ENCODE measurements at regions not wholly inside any gene's neighbourhood (a gene's known extent, or its start where the extent isn't known, plus 50 kb on each side); places are given as distances from the start of the nearest gene placed in this dataset.
"Not testable (repeated sequence)": the region's sequence is repeated elsewhere in the genome, so short reads cannot be mapped to it uniquely, and the experiment has no call there.

DNA sequence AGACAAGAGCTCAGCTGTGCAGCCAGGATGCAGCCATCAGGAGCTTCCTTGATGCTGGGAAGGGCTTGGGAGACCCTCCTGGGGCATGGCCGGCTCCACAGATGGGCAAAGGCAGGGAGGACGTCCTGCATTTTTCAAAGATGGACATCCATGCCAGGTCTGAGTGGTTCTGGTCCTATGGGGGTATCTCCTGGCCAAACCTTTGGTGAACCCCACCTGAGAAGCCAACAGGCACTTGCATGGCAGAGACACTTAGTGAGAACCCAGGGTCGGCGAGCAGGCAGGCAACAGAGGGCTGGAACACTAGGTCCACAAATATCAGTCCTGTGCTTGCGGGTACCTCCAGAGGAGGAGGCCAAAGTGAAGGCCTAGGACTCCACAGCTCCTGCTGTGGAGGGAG lies 70.0 kb downstream of the KCTD15 start:
- DNase-seq (ENCODE audit: low read depth in 2 of 2), result no peak

DNA sequence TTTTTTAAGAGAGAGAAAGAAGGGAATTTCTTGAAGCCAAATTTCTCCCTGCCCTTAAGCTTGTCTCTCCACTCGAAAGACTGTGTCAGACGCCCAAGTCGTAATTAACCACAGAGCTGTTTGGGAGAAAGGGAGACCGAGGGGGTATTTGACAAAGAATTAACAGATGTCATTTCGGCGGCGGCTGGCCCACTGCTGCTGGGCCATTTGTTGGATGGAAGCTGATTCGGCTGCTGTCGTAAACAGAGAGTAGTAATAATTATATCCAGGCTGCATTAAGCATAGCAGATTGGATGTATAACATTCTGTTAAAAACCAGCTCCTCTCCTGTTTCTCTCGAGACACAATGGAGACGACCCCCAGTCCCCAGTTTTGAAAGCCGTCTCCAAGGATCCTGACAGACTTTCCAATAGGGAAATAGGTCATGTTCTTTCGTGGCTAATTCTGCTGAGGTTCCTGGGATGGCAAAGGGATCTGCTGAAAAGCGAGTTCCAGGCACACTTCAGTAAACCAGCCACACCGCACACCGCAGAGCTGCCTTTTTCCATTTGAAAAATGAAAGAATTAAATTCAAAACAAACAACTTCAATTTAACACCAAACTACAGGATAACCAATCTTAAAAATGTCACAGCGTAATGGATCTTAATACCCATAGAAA lies 71.5 kb downstream of the KCTD15 start:
- DNase-seq (ENCODE audit: low read depth in 2 of 2), result no peak

GRCh38 chr19:33868788-33869412 lies 72.2 kb downstream of the KCTD15 start:
- DNase-seq (ENCODE audit: low read depth in 2 of 2), result no peak

- DNase-seq (ENCODE audit: low read depth in 2 of 2), result not testable (repeated sequence)
Observed at GRCh38 chr19:33870298-33870932, 73.7 kb downstream of the KCTD15 start.

- no peak for DNase-seq (ENCODE audit: low read depth in 2 of 2)
Observed at GRCh38 chr19:33871605-33872004, 74.9 kb downstream of the KCTD15 start.

GRCh38 chr19:33872445-33873320 lies 76.0 kb downstream of the KCTD15 start:
- DNase-seq (ENCODE audit: low read depth in 2 of 2), result no peak

GRCh38 chr19:33875071-33875470 lies 78.4 kb downstream of the KCTD15 start:
- no peak for DNase-seq (ENCODE audit: low read depth in 2 of 2)

DNA sequence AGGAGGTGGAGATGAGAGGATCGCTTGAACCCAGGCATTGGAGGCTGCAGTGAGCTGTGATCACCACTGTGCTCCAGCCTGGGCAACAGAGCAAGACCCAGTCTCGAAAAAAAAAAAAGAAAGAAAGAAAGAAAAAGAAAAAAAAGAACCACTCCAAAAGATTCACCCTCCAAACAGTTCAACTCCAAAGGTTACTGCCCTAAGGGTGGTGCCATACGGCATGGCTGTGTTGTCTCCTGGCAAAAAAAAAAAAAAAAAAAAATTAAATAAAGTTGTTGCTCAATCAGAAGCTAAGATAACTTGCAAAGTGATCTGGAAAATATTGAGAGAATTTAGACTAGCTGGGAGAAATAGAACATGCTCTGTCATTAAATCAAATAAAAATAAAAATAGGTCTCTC lies 79.5 kb downstream of the KCTD15 start:
- DNase-seq (ENCODE audit: low read depth in 2 of 2), result no peak

DNA sequence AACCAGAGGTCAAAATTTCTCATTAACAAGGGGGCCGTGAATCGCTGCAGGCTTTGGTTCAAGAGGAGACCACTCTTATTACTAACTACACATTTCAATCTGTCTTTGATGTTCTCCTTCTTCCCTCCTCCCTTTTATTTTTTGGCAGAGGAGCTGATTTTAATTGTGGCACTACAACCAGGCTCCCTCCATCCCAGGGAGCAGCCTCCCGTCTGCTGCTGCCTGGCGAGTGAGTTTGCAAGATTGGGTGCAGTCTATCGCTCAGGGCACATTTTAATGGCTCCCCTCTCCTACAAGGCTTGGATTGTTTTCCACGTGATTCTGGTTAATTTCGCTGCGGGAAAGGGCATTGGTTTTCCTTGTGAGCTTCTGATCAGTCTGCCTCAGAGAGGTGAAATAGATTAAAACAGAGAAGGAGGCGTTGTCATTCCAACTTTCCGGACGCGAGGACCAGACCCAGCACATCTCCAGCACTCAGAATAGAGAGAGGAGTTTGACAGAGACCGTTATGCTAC lies 81.4 kb downstream of the KCTD15 start:
- no peak for DNase-seq (ENCODE audit: low read depth in 2 of 2)

DNA sequence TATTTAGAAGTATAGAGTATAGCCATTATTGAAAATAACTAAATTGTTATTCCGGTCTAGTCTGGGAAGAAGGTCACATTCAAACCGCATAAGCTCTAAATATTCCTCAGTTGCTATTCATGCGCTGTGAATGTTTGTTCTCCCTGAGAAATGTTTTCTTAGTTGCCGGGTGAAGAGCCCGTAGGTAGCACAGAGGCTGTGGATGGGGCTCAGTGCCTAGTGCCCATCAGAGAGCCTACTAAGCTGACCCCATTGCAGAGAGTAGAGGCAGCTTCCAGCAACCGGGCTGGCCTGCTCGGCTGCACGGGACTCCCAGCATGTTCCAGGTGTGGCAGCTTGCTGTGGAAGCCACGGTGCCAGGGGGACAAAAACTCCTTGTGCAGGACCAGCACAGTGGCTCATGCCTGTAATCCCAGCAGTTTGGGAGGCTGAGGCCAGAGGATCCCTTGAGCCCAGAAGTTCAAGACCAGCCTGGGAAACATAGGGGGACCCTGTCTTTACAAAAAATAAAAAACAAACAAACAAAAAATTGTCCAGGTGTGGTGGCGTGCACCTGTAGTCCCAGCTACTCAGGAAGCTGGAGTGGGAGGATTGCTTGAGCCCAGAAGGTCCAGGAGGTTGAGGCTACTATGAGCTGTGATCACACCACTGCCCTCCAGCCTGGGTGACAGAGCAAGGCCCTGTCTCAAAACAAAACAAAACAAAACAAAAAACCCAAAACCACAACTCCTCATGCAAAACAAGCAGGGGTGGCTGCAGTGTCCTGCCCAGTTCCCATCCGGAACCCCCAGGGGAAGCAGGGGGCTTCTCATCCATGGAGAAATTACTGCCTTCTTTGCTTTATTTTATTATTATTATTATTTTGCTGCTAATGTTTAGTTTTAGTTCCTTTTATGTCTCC lies 82.5 kb downstream of the KCTD15 start:
- no peak for DNase-seq (ENCODE audit: low read depth in 2 of 2)

- DNase-seq (ENCODE audit: low read depth in 2 of 2), result no peak
Observed at GRCh38 chr19:33879818-33880575, 83.3 kb downstream of the KCTD15 start.

DNA sequence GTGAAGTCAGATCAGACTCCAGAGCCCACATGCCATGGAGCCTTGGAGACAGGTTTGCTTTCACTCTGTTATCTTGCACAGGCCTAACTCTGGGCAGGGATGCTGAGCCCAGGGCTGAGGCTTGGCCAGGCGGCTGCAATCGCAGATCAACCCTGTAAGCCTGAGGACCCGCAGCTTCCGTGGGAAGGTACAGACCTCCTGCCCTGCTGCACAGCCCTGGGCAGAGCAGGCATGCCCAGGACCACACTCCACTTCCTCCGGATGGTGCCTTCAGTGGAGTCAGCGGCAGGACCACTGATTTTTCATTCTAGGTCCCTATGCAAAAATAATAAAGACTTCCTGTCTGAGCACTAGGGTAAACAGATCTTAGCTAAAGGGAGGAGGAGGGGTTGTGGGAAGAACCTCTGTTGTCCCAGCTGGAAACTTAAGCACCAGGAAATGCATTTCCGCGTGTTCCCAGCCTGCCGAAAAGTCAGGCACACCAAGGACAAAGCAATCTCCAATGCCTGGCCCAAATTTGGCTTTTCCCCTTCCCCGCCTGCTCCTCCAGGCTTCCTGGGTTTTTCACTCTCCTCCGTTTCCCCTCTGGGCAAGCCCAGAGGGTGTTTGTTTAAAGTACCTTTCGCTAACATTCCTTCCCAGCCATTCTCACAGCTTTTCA lies 87.3 kb downstream of the KCTD15 start:
- no peak for DNase-seq (ENCODE audit: low read depth in 2 of 2)

- DNase-seq (ENCODE audit: low read depth in 2 of 2), result no peak
Observed at GRCh38 chr19:33885236-33885635, 88.6 kb downstream of the KCTD15 start.

DNA sequence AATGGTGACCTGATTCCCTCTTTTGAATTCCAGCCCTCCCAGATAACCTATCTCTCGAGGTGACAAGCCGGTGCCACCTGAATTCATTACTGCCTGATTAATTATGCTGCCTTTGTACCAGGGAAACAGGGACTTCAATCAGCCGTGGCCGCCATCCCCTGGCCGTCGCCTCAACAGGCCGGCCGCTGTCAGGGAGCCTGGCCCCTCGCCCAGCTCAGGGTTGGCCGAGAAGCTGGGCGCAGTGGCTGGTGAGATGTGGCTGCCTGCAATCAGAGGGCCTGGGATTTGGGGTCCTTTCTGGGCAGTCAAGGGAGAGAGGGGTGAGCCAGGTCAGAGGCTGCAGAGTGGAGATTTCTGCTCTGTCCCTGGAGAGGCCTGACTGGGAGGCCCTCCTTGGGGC lies 91.2 kb downstream of the KCTD15 start:
- no peak for DNase-seq (ENCODE audit: low read depth in 2 of 2)

DNA sequence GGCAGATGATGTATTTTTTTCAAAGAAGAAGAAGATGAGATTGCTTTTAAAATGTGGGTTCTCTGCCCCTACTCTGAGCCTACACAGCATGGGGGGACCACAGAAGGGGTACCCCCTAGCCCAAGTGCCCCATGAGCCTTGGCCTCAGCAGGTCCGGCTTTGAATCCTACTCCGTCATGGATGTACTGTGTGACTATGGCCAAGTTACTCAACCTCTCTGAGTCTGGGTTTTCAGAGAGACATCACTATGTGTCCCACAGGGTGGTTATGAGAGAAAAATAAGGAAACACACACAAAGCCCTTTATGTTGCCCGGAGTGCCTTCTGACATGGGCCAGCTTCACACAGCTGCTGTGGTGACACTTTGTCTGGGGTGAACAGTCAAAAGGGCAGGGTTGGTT lies 92.0 kb downstream of the KCTD15 start:
- no peak for DNase-seq (ENCODE audit: low read depth in 2 of 2)

- DNase-seq (ENCODE audit: low read depth in 2 of 2), result no peak
Observed at GRCh38 chr19:33890569-33890968, 93.9 kb downstream of the KCTD15 start.

DNA sequence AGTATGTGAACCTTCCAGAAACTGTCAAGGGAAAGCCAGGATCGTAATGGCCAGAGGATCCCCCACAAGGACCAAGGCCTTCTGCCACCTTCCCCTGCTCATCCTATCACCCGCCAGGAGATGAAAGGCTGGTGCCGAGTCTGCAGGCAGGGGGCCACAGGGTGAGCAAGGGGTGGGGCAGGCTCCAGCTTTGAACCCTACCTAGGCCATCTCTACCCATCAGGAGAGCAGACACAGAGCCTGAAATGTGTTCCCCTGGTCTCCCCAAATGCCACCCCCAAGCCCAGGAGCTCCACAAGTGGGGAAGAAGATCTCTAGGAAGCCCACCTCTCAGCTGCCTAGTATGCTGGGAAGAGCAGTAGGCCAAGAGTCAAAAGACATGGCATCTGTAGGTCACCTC lies 95.1 kb downstream of the KCTD15 start:
- no peak for DNase-seq (ENCODE audit: low read depth in 2 of 2)

- DNase-seq (ENCODE audit: low read depth in 2 of 2), result no peak
Observed at GRCh38 chr19:33894787-33895186, 98.1 kb downstream of the KCTD15 start.

DNA sequence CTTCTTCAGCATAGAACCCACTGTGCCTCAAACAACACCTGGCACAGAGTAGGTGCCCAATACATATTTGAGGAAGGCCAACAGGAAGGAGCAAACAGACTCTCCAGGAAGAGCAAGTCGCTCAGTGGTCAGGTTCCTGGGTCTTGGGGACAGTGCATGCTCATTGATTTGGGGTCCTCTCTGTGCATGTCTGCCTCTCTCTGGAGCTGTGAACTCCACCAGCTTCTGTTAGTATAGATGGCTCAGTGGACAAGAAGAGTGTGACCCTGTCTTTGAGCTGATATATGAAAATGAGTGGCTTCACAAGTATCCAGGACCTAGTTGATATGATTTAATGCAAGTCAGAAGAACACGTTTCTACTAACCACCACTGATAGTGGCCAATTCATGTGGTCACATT lies 98.7 kb downstream of the KCTD15 start:
- DNase-seq (ENCODE audit: low read depth in 2 of 2), result no peak

Measured in stimulated activated CD4-positive, alpha-beta T cell treated with anti-CD3 and anti-CD28 coated beads, Interleukin-12 subunit alpha, Interleukin-12 subunit beta, amount 100 ng/mL, for 24 hours (primary cell).